ENCODE measurements at regions not wholly inside any gene's neighbourhood (a gene's known extent, or its start where the extent isn't known, plus 50 kb on each side); places are given as distances from the start of the nearest gene placed in this dataset.
"Not testable (repeated sequence)": the region's sequence is repeated elsewhere in the genome, so short reads cannot be mapped to it uniquely, and the experiment has no call there.

DNA sequence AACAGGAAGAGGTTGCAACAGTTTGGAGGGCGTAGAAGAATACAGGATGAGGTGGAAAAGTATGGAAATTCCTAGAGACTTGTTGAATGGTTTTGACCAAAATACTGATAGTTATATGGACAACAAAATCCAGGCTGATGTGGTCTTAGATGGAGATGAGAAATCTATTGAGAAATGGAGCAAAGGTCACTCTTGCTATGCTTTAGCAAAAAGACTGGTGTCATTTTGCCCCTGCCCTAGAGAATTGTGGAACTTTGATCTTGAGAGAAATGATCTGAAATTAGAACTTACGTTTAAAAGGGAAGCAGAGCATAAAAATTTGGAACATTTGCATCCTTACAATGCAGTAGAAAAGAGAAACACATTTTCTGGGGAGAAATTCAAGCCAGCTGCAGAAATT is 686.9 kb upstream of the GBE1 start:
- Histone ChIP-seq H3K4me1 (ENCODE audit: control insufficient read depth, insufficient read depth, low read length) (no peaks in the 10 kb centered on the region), H3K4me3 (ENCODE audit: low read length) (no peak overlapping the region), H3K27ac (ENCODE audit: low read depth, low read length) (no peak overlapping the region), H3K36me3 (ENCODE audit: control insufficient read depth, insufficient read depth, low read length) (no peaks in the 10 kb centered on the region), H3K9ac (ENCODE audit: low read length) (no peak overlapping the region), H3K27me3 (ENCODE audit: control insufficient read depth, insufficient read depth, low read length) (no peaks in the 10 kb centered on the region)

GRCh38 chr3:82428821-82429220 is 667.4 kb upstream of the GBE1 start:
- not testable (repeated sequence) for H3K27ac ChIP-seq (ENCODE audit: low read depth, low read length); H3K4me1 ChIP-seq (ENCODE audit: control insufficient read depth, insufficient read depth, low read length); H3K9ac ChIP-seq (ENCODE audit: low read length); H3K36me3 ChIP-seq (ENCODE audit: control insufficient read depth, insufficient read depth, low read length); H3K4me3 ChIP-seq (ENCODE audit: low read length); H3K27me3 ChIP-seq (ENCODE audit: control insufficient read depth, insufficient read depth, low read length)

DNA sequence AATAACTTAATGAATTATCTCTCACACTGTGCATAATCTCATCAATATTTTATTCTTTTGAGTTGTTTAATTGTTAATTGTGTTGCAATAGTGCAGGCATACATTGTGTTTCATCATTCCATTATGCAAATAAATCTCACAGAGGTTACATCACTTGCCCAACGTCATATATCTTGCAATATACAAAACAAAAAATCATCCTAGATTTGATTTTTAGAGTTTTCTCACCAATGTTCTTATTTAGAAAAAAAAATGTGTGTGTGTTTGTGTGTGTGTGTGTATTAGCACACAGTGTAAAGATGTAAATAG is 662.5 kb upstream of the GBE1 start:
- H3K27me3 ChIP-seq (ENCODE audit: control insufficient read depth, insufficient read depth, low read length), result no peaks in the 10 kb centered on the region
- no peaks in the 10 kb centered on the region for H3K36me3 ChIP-seq (ENCODE audit: control insufficient read depth, insufficient read depth, low read length)
- no peak overlapping the region for H3K27ac ChIP-seq (ENCODE audit: low read depth, low read length)
- H3K4me3 ChIP-seq (ENCODE audit: low read length), result no peak overlapping the region
- no peak overlapping the region for H3K9ac ChIP-seq (ENCODE audit: low read length)
- H3K4me1 ChIP-seq (ENCODE audit: control insufficient read depth, insufficient read depth, low read length), result no peaks in the 10 kb centered on the region

GRCh38 chr3:82423268-82424030 is 662.0 kb upstream of the GBE1 start:
- Histone ChIP-seq H3K4me3 (ENCODE audit: low read length) (no peak overlapping the region), H3K9ac (ENCODE audit: low read length) (no peak overlapping the region), H3K4me1 (ENCODE audit: control insufficient read depth, insufficient read depth, low read length) (no peaks in the 10 kb centered on the region), H3K36me3 (ENCODE audit: control insufficient read depth, insufficient read depth, low read length) (no peaks in the 10 kb centered on the region), H3K27me3 (ENCODE audit: control insufficient read depth, insufficient read depth, low read length) (no peaks in the 10 kb centered on the region), H3K27ac (ENCODE audit: low read depth, low read length) (no peak overlapping the region)

GRCh38 chr3:82416830-82417229 is 655.4 kb upstream of the GBE1 start:
- H3K27me3 ChIP-seq (ENCODE audit: control insufficient read depth, insufficient read depth, low read length), result no peaks in the 10 kb centered on the region
- no peaks in the 10 kb centered on the region for H3K4me1 ChIP-seq (ENCODE audit: control insufficient read depth, insufficient read depth, low read length)
- H3K27ac ChIP-seq (ENCODE audit: low read depth, low read length), result no peak overlapping the region
- no peak overlapping the region for H3K9ac ChIP-seq (ENCODE audit: low read length)
- no peaks in the 10 kb centered on the region for H3K36me3 ChIP-seq (ENCODE audit: control insufficient read depth, insufficient read depth, low read length)
- H3K4me3 ChIP-seq (ENCODE audit: low read length), result no peak overlapping the region

DNA sequence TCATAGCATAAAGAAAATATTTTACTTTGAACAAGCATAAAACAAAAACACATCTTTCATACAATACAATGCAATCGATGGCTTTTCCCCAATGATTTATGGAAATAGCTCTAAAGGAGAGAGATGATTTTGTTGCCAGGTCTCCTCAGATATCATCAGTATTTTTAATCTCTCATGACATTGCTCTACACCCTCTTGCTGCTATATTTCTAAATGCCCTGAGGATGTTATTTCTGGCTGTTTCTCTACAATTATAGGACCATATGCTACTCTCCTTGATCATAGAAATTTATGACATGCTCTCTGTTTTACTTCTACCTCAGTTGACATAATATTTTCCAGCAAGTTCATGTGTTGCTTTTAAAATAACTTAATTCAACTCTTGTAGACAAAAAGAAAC is 654.9 kb upstream of the GBE1 start:
- Histone ChIP-seq H3K4me1 (ENCODE audit: control insufficient read depth, insufficient read depth, low read length) (no peaks in the 10 kb centered on the region), H3K9ac (ENCODE audit: low read length) (no peak overlapping the region), H3K36me3 (ENCODE audit: control insufficient read depth, insufficient read depth, low read length) (no peaks in the 10 kb centered on the region), H3K4me3 (ENCODE audit: low read length) (no peak overlapping the region), H3K27ac (ENCODE audit: low read depth, low read length) (no peak overlapping the region), H3K27me3 (ENCODE audit: control insufficient read depth, insufficient read depth, low read length) (no peaks in the 10 kb centered on the region)

GRCh38 chr3:82413171-82413570 is 651.7 kb upstream of the GBE1 start:
- H3K4me3 ChIP-seq (ENCODE audit: low read length), result no peak overlapping the region
- H3K27me3 ChIP-seq (ENCODE audit: control insufficient read depth, insufficient read depth, low read length), result no peaks in the 10 kb centered on the region
- H3K36me3 ChIP-seq (ENCODE audit: control insufficient read depth, insufficient read depth, low read length), result no peaks in the 10 kb centered on the region
- no peak overlapping the region for H3K9ac ChIP-seq (ENCODE audit: low read length)
- H3K27ac ChIP-seq (ENCODE audit: low read depth, low read length), result no peak overlapping the region
- no peaks in the 10 kb centered on the region for H3K4me1 ChIP-seq (ENCODE audit: control insufficient read depth, insufficient read depth, low read length)

DNA sequence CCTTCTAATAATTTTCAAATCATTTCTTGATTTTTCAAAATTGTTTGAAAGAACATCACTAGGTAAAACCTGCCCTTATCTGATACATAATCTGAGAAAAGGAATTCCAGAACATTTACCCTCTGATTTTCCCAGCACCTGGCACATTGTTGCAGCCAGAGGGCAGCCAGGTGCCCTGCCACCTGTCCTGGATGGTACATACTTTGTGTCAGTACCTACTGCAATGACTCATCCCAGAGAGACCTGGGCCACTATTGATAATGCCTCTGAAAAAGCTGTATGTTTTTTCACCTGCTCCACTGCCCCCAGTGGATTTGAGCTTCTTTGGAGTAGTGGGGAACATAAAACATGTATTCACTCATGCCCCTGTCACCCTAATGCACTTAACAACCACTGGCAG is 648.9 kb upstream of the GBE1 start:
- H3K27ac ChIP-seq (ENCODE audit: low read depth, low read length), result no peak overlapping the region
- no peaks in the 10 kb centered on the region for H3K4me1 ChIP-seq (ENCODE audit: control insufficient read depth, insufficient read depth, low read length)
- H3K9ac ChIP-seq (ENCODE audit: low read length), result no peak overlapping the region
- no peaks in the 10 kb centered on the region for H3K27me3 ChIP-seq (ENCODE audit: control insufficient read depth, insufficient read depth, low read length)
- H3K4me3 ChIP-seq (ENCODE audit: low read length), result no peak overlapping the region
- H3K36me3 ChIP-seq (ENCODE audit: control insufficient read depth, insufficient read depth, low read length), result no peaks in the 10 kb centered on the region

DNA sequence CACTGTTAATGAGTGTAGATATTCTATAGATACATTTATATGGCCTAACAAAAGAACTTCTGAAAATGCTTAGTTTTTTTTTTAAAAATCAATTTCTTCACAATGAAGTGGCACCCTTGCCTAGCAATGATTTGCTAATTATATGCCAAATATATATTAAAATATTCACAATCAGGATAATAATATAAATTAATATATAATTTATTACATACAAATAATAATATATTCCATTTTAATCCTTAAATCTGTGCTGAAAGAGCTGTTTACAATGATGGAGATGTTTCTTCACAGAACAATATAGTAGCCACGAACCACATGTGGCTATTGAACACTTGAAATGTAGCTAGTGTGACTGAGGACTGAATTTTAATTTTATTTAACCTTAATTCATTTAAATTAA is 648.4 kb upstream of the GBE1 start:
- Histone ChIP-seq H3K4me1 (ENCODE audit: control insufficient read depth, insufficient read depth, low read length) (no peaks in the 10 kb centered on the region), H3K36me3 (ENCODE audit: control insufficient read depth, insufficient read depth, low read length) (no peaks in the 10 kb centered on the region), H3K27ac (ENCODE audit: low read depth, low read length) (no peak overlapping the region), H3K27me3 (ENCODE audit: control insufficient read depth, insufficient read depth, low read length) (no peaks in the 10 kb centered on the region), H3K9ac (ENCODE audit: low read length) (no peak overlapping the region), H3K4me3 (ENCODE audit: low read length) (no peak overlapping the region)

DNA sequence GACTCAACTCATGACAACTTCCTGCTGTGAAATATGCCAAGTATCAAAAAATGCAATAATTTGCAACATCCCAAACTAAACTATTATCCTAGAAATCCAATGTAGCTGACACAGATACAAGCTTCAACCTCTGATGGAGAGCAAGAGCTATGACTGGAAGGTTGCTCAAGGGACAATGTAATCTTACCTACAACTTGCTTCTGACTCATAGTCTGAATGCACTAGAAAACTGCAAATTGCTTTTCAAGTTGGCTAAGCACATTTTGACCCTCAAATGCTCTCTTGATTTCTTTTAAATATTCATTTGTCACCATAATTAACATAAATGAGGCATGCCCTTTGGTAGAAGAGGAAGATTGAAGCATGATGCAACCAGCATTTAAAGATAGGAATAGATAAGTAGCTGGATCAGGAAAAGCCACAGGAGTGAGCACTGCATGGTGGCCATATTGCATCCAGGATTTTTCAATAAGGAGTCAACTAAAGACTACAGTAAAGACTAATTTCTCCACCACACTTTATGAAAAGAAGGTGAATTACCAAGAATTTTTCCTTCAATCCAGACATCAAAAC is 630.8 kb upstream of the GBE1 start:
- Histone ChIP-seq H3K27me3 (ENCODE audit: control insufficient read depth, insufficient read depth, low read length) (no peaks in the 10 kb centered on the region), H3K36me3 (ENCODE audit: control insufficient read depth, insufficient read depth, low read length) (no peaks in the 10 kb centered on the region), H3K4me1 (ENCODE audit: control insufficient read depth, insufficient read depth, low read length) (no peaks in the 10 kb centered on the region), H3K9ac (ENCODE audit: low read length) (no peak overlapping the region), H3K4me3 (ENCODE audit: low read length) (no peak overlapping the region), H3K27ac (ENCODE audit: low read depth, low read length) (no peak overlapping the region)

DNA sequence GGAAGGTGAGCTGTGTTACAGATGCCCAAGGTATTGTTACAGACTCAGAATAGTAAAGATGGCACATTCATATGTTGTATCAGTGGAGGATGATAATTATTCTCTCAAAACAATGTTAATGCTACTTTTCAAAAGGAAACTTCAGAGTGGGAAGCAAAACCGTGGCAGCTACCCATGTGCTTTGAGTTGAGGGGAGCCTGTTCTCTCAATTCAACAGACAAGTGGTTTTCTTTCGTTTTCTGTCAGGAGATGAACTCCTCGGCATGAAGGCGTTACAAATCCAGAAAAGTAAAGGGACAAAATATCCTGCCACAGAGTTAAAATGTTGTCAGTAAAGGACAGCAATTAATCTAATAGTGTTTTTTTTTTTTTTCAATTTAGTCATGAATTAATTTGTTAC is 629.4 kb upstream of the GBE1 start:
- no peaks in the 10 kb centered on the region for H3K27me3 ChIP-seq (ENCODE audit: control insufficient read depth, insufficient read depth, low read length)
- H3K4me3 ChIP-seq (ENCODE audit: low read length), result no peak overlapping the region
- H3K27ac ChIP-seq (ENCODE audit: low read depth, low read length), result no peak overlapping the region
- no peak overlapping the region for H3K9ac ChIP-seq (ENCODE audit: low read length)
- no peaks in the 10 kb centered on the region for H3K36me3 ChIP-seq (ENCODE audit: control insufficient read depth, insufficient read depth, low read length)
- H3K4me1 ChIP-seq (ENCODE audit: control insufficient read depth, insufficient read depth, low read length), result no peaks in the 10 kb centered on the region

GRCh38 chr3:82386647-82387046 is 625.2 kb upstream of the GBE1 start:
- Histone ChIP-seq H3K27me3 (ENCODE audit: control insufficient read depth, insufficient read depth, low read length) (no peaks in the 10 kb centered on the region), H3K36me3 (ENCODE audit: control insufficient read depth, insufficient read depth, low read length) (no peaks in the 10 kb centered on the region), H3K4me1 (ENCODE audit: control insufficient read depth, insufficient read depth, low read length) (no peaks in the 10 kb centered on the region), H3K4me3 (ENCODE audit: low read length) (no peak overlapping the region), H3K9ac (ENCODE audit: low read length) (no peak overlapping the region), H3K27ac (ENCODE audit: low read depth, low read length) (no peak overlapping the region)

DNA sequence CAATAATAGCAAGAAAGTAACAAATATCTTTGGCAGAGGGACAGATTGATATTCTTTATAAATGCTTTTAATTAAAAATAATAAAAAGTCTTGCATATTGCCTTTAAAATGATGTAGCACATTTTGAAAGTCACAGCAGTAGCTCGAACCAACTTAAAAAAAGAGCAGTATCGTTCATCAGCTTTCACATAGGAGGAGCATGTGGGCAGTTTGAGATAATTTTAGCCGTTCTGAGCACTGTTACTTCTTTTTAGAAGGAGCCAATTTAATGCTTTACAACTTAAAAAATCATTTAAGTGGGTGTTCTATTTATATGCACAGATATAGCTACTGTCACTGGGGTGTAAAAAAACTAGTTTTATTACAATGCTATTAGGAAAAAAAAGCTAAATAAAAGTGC is 622.7 kb upstream of the GBE1 start:
- Histone ChIP-seq H3K4me3 (ENCODE audit: low read length) (no peak overlapping the region), H3K4me1 (ENCODE audit: control insufficient read depth, insufficient read depth, low read length) (no peaks in the 10 kb centered on the region), H3K27ac (ENCODE audit: low read depth, low read length) (no peak overlapping the region), H3K27me3 (ENCODE audit: control insufficient read depth, insufficient read depth, low read length) (no peaks in the 10 kb centered on the region), H3K36me3 (ENCODE audit: control insufficient read depth, insufficient read depth, low read length) (no peaks in the 10 kb centered on the region), H3K9ac (ENCODE audit: low read length) (no peak overlapping the region)
